Astrocyte of the cerebellum (primary cell): ENCODE measurements at regions not wholly inside any gene's neighbourhood (a gene's known extent, or its start where the extent isn't known, plus 50 kb on each side); places are given as distances from the start of the nearest gene placed in this dataset.

ENCODE experiments used
- DNase-seq: peaks from one replicate; pipeline ENCODE4 v3.0.0-alpha.2; 2011; ENCODE audit warnings: low read depth
- H3K4me3 ChIP-seq: 2 replicates; pipeline ENCODE4 v1.5.1; 2011; ENCODE audit warnings: mild to moderate bottlenecking, low read depth, low read length, moderate library complexity
- in situ Hi-C: cut with HindIII; loops from 2 replicates; pipeline ENCODE4 v1.10.0; 2017; ENCODE audit warnings: low sequenced_read_pairs
- TF ChIP-seq, protein P1 (sequence below): IDR thresholded peaks from 2 replicates; pipeline ENCODE4 v1.5.1; 2012; ENCODE audit warnings: low read length, low read depth, moderate library complexity, mild to moderate bottlenecking; ENCODE audit errors: missing control alignments

DNA sequence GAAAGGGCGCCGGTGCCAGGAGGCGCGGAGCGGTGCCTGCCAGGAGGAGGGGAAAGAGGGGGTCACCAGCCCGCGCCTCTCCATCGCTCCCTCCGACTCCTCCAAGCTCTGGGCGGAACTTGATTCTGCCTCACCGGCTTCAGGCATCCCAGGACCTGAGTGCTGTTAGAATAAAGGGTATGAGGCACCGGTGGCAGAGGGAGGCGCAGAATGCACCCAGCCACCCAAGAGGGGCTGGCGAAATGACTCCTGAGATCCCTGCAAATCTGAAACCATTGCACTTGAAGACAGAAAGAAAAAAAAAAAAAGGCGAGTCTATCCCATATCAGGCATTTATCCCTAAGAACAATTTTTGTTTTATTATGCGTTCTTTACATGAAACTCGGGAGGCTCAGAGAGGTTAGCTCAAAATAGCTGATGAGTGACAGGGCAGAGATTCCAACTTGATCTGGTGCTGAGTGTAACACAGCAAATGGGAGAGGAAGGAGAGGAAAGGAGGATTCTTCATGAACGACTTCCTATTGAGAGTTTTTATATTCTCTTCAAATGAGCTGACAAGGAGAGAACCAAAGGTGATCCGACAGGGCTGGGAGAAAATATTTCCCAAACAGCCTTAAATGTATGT is 157.0 kb upstream of the FRMD4B start:
- DNase-seq: no peak
- H3K4me3 ChIP-seq: peak overlapping the region; percentile 5
- TF ChIP-seq, protein P1, sequence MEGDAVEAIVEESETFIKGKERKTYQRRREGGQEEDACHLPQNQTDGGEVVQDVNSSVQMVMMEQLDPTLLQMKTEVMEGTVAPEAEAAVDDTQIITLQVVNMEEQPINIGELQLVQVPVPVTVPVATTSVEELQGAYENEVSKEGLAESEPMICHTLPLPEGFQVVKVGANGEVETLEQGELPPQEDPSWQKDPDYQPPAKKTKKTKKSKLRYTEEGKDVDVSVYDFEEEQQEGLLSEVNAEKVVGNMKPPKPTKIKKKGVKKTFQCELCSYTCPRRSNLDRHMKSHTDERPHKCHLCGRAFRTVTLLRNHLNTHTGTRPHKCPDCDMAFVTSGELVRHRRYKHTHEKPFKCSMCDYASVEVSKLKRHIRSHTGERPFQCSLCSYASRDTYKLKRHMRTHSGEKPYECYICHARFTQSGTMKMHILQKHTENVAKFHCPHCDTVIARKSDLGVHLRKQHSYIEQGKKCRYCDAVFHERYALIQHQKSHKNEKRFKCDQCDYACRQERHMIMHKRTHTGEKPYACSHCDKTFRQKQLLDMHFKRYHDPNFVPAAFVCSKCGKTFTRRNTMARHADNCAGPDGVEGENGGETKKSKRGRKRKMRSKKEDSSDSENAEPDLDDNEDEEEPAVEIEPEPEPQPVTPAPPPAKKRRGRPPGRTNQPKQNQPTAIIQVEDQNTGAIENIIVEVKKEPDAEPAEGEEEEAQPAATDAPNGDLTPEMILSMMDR: no peak
- in situ Hi-C loops: no loop called here

DNA sequence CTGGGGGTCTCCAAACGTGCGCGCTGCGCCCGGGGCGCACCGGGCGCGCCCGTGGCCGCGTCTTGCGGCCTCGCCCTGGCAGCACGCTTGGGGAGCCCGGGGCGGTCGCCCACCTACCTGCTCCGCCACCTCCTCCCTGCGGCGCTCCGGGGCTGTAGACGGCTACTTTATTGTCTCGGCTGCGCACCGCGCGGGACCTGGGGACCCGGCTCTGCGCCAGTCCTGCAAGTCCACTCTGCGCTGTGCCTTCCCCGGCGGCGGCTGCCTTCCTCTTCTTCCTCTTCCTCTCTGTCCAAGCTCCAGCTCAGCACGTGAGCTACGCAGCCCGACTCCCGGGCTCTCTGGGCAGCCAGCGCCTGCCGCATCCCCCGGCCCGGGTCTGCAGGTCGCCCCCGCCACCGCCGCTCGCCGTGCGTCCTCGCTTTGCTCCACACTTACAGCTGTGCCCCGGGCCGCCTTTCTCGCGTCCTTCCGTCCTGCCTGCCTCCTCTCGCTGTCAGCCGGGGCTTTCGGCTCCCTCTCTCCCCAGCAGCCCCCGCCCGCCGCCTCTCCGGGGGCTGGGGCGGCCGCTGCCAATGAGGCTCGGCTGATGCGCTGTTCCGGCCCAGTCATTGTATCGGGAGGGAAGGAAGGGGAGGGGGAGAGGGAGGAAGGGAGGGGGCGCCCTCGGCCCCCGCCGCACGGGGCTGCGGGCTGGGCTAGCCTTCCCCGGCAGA is 156.4 kb upstream of the FRMD4B start:
- H3K4me3 ChIP-seq: peak overlapping the region; percentile 5
- in situ Hi-C loops: no loop called here
- DNase-seq: no peak
- TF ChIP-seq, protein P1: no peak

- in situ Hi-C loops: no loop called here
- DNase-seq: no peak
- peak overlapping the region; percentile 5 for H3K4me3 ChIP-seq
- TF ChIP-seq, protein P1: no peak
Observed at GRCh38 chr3:69541711-69542088, 155.8 kb upstream of the FRMD4B start.

- DNase-seq: no peak
- in situ Hi-C loops: no loop called here
- TF ChIP-seq, protein P1: no peak
- H3K4me3 ChIP-seq: no peak overlapping the region
Observed at GRCh38 chr3:69540706-69541581, 155.1 kb upstream of the FRMD4B start.

GRCh38 chr3:69539134-69539533 is 153.2 kb upstream of the FRMD4B start:
- DNase-seq: no peak
- TF ChIP-seq, protein P1: no peak
- no peak overlapping the region for H3K4me3 ChIP-seq
- in situ Hi-C loops: no loop called here

DNA sequence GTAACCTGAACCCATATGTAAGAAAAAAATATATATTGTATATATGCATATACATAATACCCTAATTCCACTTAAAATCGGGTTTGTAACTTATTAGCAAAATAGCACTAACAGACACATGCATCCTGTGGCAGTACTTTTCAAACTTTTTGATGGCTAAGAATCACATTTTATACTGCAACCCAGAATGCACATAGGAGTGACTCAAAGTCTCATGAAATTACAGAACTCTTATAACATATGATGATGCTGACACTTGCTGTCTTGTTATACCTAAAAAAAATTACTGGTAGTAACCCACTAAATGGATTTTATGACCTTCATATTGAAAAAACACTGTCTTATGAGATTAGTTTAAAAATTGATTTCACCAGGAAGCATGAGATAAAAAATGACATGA is 152.4 kb upstream of the FRMD4B start:
- in situ Hi-C loops: no loop called here
- TF ChIP-seq, protein P1: no peak

More for the DNA sequence above, 152.4 kb upstream of the FRMD4B start:
- no peak for DNase-seq
- H3K4me3 ChIP-seq: no peak overlapping the region
